ENCODE measurements at regions not wholly inside any gene's neighbourhood (a gene's known extent, or its start where the extent isn't known, plus 50 kb on each side); places are given as distances from the start of the nearest gene placed in this dataset.

DNA sequence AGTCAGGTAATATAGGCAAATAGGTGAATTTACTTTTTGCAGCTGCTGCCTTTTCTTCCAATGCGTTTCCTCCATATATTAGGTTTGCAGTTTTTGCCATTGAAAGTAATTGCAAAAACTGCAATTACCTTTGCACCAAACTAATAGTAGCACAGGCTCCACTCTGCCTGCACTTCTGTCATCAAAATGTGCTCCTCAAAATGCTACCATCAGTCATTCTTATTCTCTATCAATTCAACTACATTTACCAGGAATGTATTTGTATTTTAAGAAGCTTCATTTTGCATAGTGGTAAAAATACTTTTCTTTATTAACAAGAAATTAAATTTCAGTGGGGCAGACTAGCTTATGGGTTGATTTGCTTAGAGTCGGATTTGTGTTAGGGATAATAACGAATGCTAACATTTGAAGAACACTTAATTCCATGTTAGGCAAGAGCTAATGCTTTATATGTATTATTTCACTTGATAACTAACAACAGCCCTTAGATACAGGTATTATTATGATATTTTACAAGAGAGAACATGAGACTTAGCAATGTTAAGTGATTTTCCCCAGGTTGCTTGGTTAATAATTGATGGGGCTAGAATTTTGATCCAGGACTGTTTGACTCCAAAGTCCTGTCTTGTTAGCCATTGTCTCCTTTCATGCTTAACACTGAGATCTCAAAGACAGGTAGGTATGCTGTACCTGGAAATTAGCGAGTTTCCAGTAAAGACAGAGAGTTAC, 300.4 kb downstream of the MAN2A1 start:
- no peaks in the 10 kb centered on the region for H3K36me3 ChIP-seq (replicated peaks)
- no peak overlapping the region for H3K27ac ChIP-seq
- TF ChIP-seq, protein P1, sequence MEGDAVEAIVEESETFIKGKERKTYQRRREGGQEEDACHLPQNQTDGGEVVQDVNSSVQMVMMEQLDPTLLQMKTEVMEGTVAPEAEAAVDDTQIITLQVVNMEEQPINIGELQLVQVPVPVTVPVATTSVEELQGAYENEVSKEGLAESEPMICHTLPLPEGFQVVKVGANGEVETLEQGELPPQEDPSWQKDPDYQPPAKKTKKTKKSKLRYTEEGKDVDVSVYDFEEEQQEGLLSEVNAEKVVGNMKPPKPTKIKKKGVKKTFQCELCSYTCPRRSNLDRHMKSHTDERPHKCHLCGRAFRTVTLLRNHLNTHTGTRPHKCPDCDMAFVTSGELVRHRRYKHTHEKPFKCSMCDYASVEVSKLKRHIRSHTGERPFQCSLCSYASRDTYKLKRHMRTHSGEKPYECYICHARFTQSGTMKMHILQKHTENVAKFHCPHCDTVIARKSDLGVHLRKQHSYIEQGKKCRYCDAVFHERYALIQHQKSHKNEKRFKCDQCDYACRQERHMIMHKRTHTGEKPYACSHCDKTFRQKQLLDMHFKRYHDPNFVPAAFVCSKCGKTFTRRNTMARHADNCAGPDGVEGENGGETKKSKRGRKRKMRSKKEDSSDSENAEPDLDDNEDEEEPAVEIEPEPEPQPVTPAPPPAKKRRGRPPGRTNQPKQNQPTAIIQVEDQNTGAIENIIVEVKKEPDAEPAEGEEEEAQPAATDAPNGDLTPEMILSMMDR (IDR thresholded peaks at IDR 0.05; ENCODE audit: low read depth, low read length, missing control alignments), result no peak
- in situ Hi-C loops (cut with HindIII; ENCODE audit: low pct_ligation_motif_present, low sequenced_read_pairs), result no loop called here
- no peak for DNase-seq
- no peak overlapping the region for H3K4me3 ChIP-seq (ENCODE audit: low read depth, low read length)
- H3K27me3 ChIP-seq (replicated peaks), result no peaks in the 10 kb centered on the region

DNA sequence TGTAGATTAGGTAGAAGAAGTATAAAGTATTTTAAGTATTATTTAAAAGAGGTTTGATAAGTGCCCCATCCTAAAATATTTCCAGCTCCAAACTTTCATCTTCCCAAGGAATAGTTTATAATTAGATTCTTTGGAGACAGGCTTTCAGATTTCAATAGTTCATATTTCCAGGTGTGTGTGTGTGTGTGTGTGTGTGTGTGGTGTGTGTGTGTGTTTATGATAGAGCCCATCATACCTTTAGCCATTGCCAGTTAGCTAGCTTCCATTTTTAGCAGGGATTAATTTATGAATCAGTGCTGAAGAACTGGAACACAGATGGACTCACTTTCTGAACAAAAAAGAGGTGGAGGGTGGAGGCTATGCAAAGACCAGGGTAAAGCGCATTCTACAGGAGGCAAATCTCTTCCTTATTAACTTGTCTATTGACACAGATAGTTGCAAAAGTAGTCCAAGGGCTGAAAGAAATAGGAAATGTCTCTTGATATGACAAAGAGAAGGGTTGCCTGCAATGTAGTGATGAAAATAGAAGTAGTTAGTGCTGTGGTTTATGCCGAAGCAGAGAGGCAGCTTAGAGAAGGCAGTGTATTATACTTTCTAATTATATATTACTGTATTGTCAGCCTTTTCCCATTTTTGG, 301.1 kb downstream of the MAN2A1 start:
- DNase-seq, result no peak
- Histone ChIP-seq H3K27me3 (replicated peaks) (no peaks in the 10 kb centered on the region), H3K27ac (no peak overlapping the region), H3K4me3 (ENCODE audit: low read depth, low read length) (no peak overlapping the region), H3K36me3 (replicated peaks) (no peaks in the 10 kb centered on the region)
- TF ChIP-seq, protein P1 (IDR thresholded peaks at IDR 0.05; ENCODE audit: low read depth, low read length, missing control alignments), result no peak
- in situ Hi-C loops (cut with HindIII; ENCODE audit: low pct_ligation_motif_present, low sequenced_read_pairs), result no loop called here

DNA sequence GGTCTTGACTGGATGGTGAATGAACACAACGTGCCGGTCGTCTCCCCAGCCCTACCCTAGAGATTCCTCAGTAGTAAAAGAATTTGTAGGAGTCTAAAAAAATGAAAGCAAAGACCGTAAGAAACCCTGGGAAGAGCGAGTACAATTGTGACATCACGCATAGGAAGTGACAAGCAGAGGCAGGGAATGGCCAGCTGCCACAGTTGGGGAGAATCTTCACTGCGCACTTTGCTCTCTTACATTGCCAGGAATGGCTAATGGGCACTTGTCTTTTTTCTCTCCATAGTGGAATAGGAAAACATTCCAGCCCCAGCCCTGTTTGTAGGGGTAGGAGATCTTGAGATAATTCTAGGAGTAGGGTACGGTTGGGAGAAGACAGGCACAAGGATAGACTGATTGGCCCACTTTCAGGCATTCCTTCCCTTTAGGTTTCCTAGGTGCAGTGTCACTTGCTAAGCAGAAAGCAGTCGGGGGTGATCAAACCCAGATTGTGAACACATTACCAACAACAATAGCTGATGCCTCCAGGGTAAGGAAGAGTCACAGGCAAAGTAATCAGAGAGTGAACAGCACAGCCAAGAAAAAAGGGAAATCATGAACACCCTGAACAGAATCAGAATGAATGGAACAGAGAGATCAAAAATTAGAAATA, 302.7 kb downstream of the MAN2A1 start:
- Histone ChIP-seq H3K27me3 (replicated peaks) (no peaks in the 10 kb centered on the region), H3K4me3 (ENCODE audit: low read depth, low read length) (no peak overlapping the region), H3K36me3 (replicated peaks) (no peaks in the 10 kb centered on the region), H3K27ac (no peak overlapping the region)
- TF ChIP-seq, protein P1 (IDR thresholded peaks at IDR 0.05; ENCODE audit: low read depth, low read length, missing control alignments), result no peak
- in situ Hi-C loops (cut with HindIII; ENCODE audit: low pct_ligation_motif_present, low sequenced_read_pairs), result no loop called here
- no peak for DNase-seq

DNA sequence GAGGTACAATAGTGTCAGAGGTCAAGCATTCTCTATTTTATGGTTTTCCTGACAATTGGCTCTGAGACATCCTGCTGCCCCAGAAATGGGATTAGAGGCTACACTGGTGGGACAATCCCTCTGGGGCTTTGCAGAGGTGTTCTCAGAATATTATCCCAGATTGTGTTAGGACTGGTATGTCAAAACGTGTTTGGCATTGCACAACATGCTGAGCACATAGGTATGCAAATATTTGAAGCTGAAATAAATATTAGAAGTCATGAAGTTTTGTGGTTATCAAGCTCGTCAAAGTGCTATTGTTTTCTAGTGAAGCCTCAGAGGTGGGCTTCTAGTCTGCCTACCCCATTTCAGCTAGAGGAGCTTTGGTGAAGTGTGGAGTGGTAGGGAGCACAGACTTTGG, 304.4 kb downstream of the MAN2A1 start:
- no peaks in the 10 kb centered on the region for H3K36me3 ChIP-seq (replicated peaks)
- H3K27ac ChIP-seq, result no peak overlapping the region
- in situ Hi-C loops (cut with HindIII; ENCODE audit: low pct_ligation_motif_present, low sequenced_read_pairs), result no loop called here
- no peaks in the 10 kb centered on the region for H3K27me3 ChIP-seq (replicated peaks)
- TF ChIP-seq, protein P1 (IDR thresholded peaks at IDR 0.05; ENCODE audit: low read depth, low read length, missing control alignments), result no peak
- H3K4me3 ChIP-seq (ENCODE audit: low read depth, low read length), result no peak overlapping the region
- DNase-seq, result no peak

DNA sequence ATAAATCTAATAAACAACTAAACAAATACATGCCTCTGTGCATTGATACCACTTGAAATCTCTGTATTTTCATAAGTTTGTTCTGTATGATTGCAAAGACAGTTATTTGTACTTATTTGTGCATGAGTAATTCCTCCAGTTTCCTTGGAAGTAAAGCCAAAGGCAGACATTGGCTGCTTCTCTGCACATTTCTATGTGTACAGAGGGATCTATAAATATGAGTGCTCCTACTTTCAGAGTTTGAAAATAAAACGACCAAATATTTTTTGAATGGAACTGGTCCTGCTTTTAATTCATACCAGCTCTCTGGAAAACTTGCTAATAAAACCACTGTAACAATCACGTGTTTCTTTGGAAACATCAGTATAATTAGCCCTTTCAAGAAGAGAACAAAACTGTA, 306.5 kb downstream of the MAN2A1 start:
- no peaks in the 10 kb centered on the region for H3K36me3 ChIP-seq (replicated peaks)
- TF ChIP-seq, protein P1 (IDR thresholded peaks at IDR 0.05; ENCODE audit: low read depth, low read length, missing control alignments), result no peak
- DNase-seq, result no peak
- no peak overlapping the region for H3K27ac ChIP-seq
- no peak overlapping the region for H3K4me3 ChIP-seq (ENCODE audit: low read depth, low read length)
- no peaks in the 10 kb centered on the region for H3K27me3 ChIP-seq (replicated peaks)
- in situ Hi-C loops (cut with HindIII; ENCODE audit: low pct_ligation_motif_present, low sequenced_read_pairs), result no loop called here

All from brain microvascular endothelial cell (primary cell).